BE2C (cell line): ENCODE measurements at regions not wholly inside any gene's neighbourhood (a gene's known extent, or its start where the extent isn't known, plus 50 kb on each side); places are given as distances from the start of the nearest gene placed in this dataset.
"Not testable (repeated sequence)": the region's sequence is repeated elsewhere in the genome, so short reads cannot be mapped to it uniquely, and the experiment has no call there.

Source experiments
- DNase-seq: peaks from one replicate; pipeline ENCODE4 v3.0.0-alpha.2; 2020
- H3K27me3 ChIP-seq: fragments of 250-450 bp; sonication (Bioruptor Pico); 2 replicates; pipeline ENCODE4 v1.5.1; 2020; ENCODE audit warnings: mild to moderate bottlenecking
- H3K36me3 ChIP-seq: fragments of 250-450 bp; sonication (Bioruptor Pico); 2 replicates; pipeline ENCODE4 v1.5.1; 2020; ENCODE audit warnings: mild to moderate bottlenecking
- H3K4me1 ChIP-seq: fragments of 250-450 bp; sonication (Bioruptor Pico); 2 replicates; pipeline ENCODE4 v1.5.1; 2020
- H3K4me3 ChIP-seq: 2 replicates; pipeline ENCODE4 v1.5.1; 2011; ENCODE audit warnings: low read depth, low read length
- H3K9me3 ChIP-seq: fragments of 250-450 bp; sonication (Bioruptor Pico); 2 replicates; pipeline ENCODE4 v1.5.1; 2020
- TF ChIP-seq, protein P1 (sequence below): IDR thresholded peaks from 2 replicates; pipeline ENCODE4 v1.5.1; 2012; ENCODE audit warnings: mild to moderate bottlenecking, low read depth, low read length

DNA sequence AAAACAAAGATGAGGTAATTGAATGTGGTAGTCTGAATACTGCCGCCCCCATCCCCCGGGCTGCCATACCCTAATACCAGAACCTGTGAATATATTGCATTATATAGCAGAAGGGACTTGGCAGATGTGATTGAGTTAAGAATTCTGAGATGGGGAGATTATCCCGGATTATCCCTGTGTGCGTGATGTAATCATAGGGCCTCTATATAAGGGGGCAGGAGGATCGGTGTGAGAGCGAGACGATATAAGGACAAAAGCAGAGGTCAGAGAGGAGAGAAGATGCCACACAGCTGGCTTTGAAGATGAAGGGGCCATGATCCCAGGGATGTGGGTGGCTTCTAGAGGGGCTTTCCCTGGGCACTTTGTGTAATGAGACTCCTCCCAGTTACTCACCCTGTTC lies 101.7 kb upstream of the TLE1 start:
- no peaks in the 10 kb centered on the region for H3K9me3 ChIP-seq
- no peaks in the 10 kb centered on the region for H3K27me3 ChIP-seq
- DNase-seq = no peak
- H3K4me1 ChIP-seq = no peaks in the 10 kb centered on the region
- H3K4me3 ChIP-seq = no peak overlapping the region
- H3K36me3 ChIP-seq = no peaks in the 10 kb centered on the region
- TF ChIP-seq, protein P1, sequence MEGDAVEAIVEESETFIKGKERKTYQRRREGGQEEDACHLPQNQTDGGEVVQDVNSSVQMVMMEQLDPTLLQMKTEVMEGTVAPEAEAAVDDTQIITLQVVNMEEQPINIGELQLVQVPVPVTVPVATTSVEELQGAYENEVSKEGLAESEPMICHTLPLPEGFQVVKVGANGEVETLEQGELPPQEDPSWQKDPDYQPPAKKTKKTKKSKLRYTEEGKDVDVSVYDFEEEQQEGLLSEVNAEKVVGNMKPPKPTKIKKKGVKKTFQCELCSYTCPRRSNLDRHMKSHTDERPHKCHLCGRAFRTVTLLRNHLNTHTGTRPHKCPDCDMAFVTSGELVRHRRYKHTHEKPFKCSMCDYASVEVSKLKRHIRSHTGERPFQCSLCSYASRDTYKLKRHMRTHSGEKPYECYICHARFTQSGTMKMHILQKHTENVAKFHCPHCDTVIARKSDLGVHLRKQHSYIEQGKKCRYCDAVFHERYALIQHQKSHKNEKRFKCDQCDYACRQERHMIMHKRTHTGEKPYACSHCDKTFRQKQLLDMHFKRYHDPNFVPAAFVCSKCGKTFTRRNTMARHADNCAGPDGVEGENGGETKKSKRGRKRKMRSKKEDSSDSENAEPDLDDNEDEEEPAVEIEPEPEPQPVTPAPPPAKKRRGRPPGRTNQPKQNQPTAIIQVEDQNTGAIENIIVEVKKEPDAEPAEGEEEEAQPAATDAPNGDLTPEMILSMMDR = no peak

DNA sequence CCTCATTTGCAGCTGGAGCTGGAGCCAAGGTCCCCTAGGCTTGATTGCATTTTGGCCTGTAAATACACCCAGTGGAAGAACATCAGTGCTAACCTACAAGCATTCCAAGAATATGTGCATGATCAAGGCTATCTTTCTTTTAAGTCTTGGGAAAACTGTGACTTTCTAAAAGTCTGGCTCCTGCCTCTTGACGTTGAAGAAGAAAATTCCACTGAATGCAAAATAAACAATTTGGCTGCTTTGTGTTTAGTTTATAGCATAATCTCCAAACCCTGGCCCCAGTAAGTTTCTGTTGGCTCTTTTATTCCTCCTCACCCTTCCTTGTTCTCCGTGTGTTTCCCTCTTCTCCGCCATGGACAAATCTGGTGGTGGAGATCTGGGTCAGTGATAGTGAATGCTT lies 109.3 kb upstream of the TLE1 start:
- Histone ChIP-seq H3K4me1 (no peaks in the 10 kb centered on the region), H3K4me3 (no peak overlapping the region), H3K27me3 (no peaks in the 10 kb centered on the region), H3K9me3 (no peaks in the 10 kb centered on the region), H3K36me3 (no peaks in the 10 kb centered on the region)
- DNase-seq = no peak
- TF ChIP-seq, protein P1 = no peak

DNA sequence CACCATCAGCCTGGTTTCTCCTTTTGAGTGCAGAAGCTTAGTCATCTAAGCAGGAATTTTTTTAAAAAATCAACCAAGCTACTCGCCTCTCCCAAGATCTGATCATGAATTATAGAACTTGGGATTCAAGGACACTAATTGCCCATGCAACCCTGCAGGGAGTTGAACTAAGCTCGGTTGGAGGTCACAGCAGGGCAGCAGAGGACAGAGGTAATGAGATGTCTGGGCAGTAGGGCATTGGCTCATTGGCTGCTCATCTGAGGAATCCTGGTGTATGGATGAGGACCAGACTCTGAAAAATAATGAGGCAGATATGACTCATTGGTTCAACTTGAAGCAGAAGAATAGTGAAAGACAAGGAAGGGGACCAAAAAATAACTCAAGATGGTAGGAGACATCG lies 111.8 kb upstream of the TLE1 start:
- H3K36me3 ChIP-seq = no peaks in the 10 kb centered on the region
- TF ChIP-seq, protein P1 = no peak
- no peaks in the 10 kb centered on the region for H3K9me3 ChIP-seq
- no peaks in the 10 kb centered on the region for H3K4me1 ChIP-seq
- no peak overlapping the region for H3K4me3 ChIP-seq
- no peaks in the 10 kb centered on the region for H3K27me3 ChIP-seq
- no peak for DNase-seq

DNA sequence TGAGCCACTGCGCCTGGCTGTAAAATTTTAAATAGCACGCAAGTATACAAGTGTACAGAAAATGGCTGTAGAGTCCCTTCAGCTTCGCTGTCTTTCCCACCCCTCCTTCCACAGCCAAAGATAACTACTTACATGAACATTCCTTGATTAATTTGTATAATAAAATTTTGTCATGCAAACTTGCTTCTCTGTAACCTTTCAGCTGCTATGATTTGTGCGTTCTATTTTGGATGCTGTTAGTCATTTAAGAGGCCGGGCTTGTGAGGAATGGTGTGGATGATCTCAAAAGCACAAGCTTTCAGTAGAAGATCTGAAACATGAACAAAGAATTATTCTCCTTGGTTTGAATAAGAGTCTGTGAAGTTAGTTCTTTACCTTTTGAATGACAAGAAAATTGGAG lies 115.0 kb upstream of the TLE1 start:
- TF ChIP-seq, protein P1 = no peak
- no peak for DNase-seq

DNA sequence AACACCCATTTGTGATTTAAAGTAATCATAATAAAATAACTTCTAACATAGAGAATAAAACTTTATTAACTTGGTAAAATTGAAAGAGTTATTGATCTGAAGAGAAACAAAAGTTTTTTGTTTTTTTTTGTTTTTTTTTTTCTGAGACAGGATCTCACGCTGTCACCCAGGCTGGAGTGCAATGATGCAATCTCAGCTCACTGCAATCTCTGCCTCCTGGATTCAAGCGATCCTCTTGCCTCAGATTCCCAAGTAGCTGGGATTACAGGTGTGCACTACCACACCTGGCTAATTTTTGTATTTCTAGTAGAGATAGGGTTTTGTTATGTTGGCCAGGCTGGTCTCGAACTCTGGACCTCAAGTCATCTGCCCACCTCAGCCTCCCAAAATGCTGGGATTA lies 116.5 kb upstream of the SPATA31D4 start:
- H3K4me1 ChIP-seq, DNase-seq, H3K36me3 ChIP-seq, H3K4me3 ChIP-seq, H3K27me3 ChIP-seq, H3K9me3 ChIP-seq: not testable (repeated sequence)

More for the DNA sequence above, 115.0 kb upstream of the TLE1 start:
- H3K36me3 ChIP-seq = no peaks in the 10 kb centered on the region
- H3K9me3 ChIP-seq = no peaks in the 10 kb centered on the region
- no peaks in the 10 kb centered on the region for H3K27me3 ChIP-seq
- H3K4me3 ChIP-seq = no peak overlapping the region
- H3K4me1 ChIP-seq = no peaks in the 10 kb centered on the region

DNA sequence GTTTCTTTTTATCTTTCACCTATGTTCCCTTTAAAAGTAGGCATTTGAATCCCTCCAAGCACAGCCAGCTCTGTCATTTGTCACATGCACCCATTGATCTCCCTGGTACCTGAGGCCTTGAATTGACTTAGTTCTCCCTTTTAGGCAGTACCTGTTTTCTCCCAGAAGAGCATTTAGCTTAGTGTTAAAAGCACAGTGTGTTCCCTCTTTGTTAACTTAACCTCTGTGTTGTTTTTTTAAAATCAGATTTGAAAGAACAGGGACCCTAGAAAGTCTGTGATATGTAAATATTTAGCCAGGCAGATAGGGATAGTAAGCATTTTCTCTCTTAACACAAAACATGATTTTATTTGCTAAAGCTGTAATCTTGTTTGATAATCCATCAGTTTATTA lies 113.8 kb upstream of the SPATA31D4 start:
- TF ChIP-seq, protein P1 = no peak
- no peak overlapping the region for H3K4me3 ChIP-seq
- no peaks in the 10 kb centered on the region for H3K27me3 ChIP-seq
- H3K4me1 ChIP-seq = no peaks in the 10 kb centered on the region
- no peaks in the 10 kb centered on the region for H3K9me3 ChIP-seq
- DNase-seq = no peak
- no peaks in the 10 kb centered on the region for H3K36me3 ChIP-seq
